HEK293 (cell line): ENCODE measurements at regions not wholly inside any gene's neighbourhood (a gene's known extent, or its start where the extent isn't known, plus 50 kb on each side); places are given as distances from the start of the nearest gene placed in this dataset.

Source experiments
- CTCF ChIA-PET: fragments of 350-600 bp; formaldehyde crosslinking; extraction: SDS; loops from one replicate; lab custom pipeline; 2021; ENCODE audit warnings: antibody characterized with exemption; lab: Yijun Ruan, JAX
- POLR2A ChIA-PET: fragments of 300-600 bp; formaldehyde crosslinking; extraction: SDS; loops from one replicate; lab custom pipeline; 2020; ENCODE audit warnings: antibody characterized with exemption, inconsistent platforms; lab: Yijun Ruan, JAX
- H3K27ac ChIP-seq: fragments of 200-500 bp; sonication (Bioruptor generic); 2 replicates; pipeline ENCODE4 v1.5.1; 2014; ENCODE audit warnings: low read depth, low read length, control low read depth, inconsistent platforms; ENCODE audit errors: extremely low read depth
- H3K36me3 ChIP-seq, 2 experiments: fragments of 200-500 bp in 1 of 2; sonication (Bioruptor generic) in 1 of 2; 1 replicate in 1 of 2; 2 replicates in 1 of 2; pipeline ENCODE4 v1.5.1; 2014 to 2017; ENCODE audit warnings: inconsistent platforms in 2 of 2, low read length in 2 of 2; ENCODE audit not compliant: control insufficient read depth in 2 of 2, insufficient read depth in 1 of 2
- H3K4me1 ChIP-seq: fragments of 200-500 bp; sonication (Bioruptor generic); 2 replicates; pipeline ENCODE4 v1.5.1; 2014; ENCODE audit warnings: mild to moderate bottlenecking, low read length, inconsistent platforms; ENCODE audit not compliant: control insufficient read depth, insufficient read depth
- H3K4me3 ChIP-seq: 2 replicates; pipeline ENCODE4 v1.5.1; 2011; ENCODE audit warnings: low read depth, mild to moderate bottlenecking, control low read depth, low read length, moderate library complexity
- H3K9me3 ChIP-seq: fragments of 200-500 bp; sonication (Bioruptor generic); 2 replicates; pipeline ENCODE4 v1.5.1; 2014; ENCODE audit warnings: low read depth, low read length, inconsistent platforms; ENCODE audit not compliant: control insufficient read depth, insufficient read depth
- HIC1 ChIP-seq: fragments of 450-650 bp; formaldehyde crosslinking; IDR thresholded peaks from 2 replicates; pipeline ENCODE4 v1.5.1; 2016; ENCODE audit warnings: missing biosample characterization, missing genetic modification characterization
- KLF8 ChIP-seq: fragments of 450-650 bp; formaldehyde crosslinking; IDR thresholded peaks from 2 replicates; pipeline ENCODE4 v1.5.1; 2016; ENCODE audit warnings: missing biosample characterization, missing genetic modification characterization
- KLF9 ChIP-seq: fragments of 450-650 bp; formaldehyde crosslinking; IDR thresholded peaks from 2 replicates; pipeline ENCODE4 v1.5.1; 2016; ENCODE audit warnings: missing biosample characterization, missing genetic modification characterization, low read depth
- SCRT1 ChIP-seq: fragments of 450-650 bp; formaldehyde crosslinking; IDR thresholded peaks from 2 replicates; pipeline ENCODE4 v1.5.1; 2016; ENCODE audit warnings: missing biosample characterization, missing genetic modification characterization, borderline replicate concordance
- SP2 ChIP-seq: fragments of 450-650 bp; formaldehyde crosslinking; IDR thresholded peaks from 2 replicates; pipeline ENCODE4 v1.5.1; 2016; ENCODE audit warnings: missing biosample characterization, missing genetic modification characterization
- ZBTB21 ChIP-seq: fragments of 450-650 bp; formaldehyde crosslinking; IDR thresholded peaks from 2 replicates; pipeline ENCODE4 v1.5.1; 2017; ENCODE audit warnings: missing biosample characterization, missing genetic modification characterization
- ZNF169 ChIP-seq: fragments of 450-650 bp; formaldehyde crosslinking; IDR thresholded peaks from 2 replicates; pipeline ENCODE4 v1.5.1; 2016; ENCODE audit warnings: missing biosample characterization, missing genetic modification characterization
- ZNF175 ChIP-seq: fragments of 450-650 bp; formaldehyde crosslinking; IDR thresholded peaks from 2 replicates; pipeline ENCODE4 v1.5.1; 2016; ENCODE audit warnings: missing biosample characterization, missing genetic modification characterization
- ZNF221 ChIP-seq: fragments of 450-650 bp; formaldehyde crosslinking; IDR thresholded peaks from 2 replicates; pipeline ENCODE4 v1.5.1; 2017; ENCODE audit warnings: missing biosample characterization, missing genetic modification characterization, borderline replicate concordance
- ZNF223 ChIP-seq: fragments of 450-650 bp; formaldehyde crosslinking; IDR thresholded peaks from 2 replicates; pipeline ENCODE4 v1.5.1; 2016; ENCODE audit warnings: missing biosample characterization, missing genetic modification characterization
- ZNF239 ChIP-seq: fragments of 450-650 bp; formaldehyde crosslinking; IDR thresholded peaks from 2 replicates; pipeline ENCODE4 v1.5.1; 2016; ENCODE audit warnings: missing biosample characterization, missing genetic modification characterization
- ZNF266 ChIP-seq: fragments of 450-650 bp; formaldehyde crosslinking; IDR thresholded peaks from 2 replicates; pipeline ENCODE4 v1.5.1; 2016; ENCODE audit warnings: missing biosample characterization, missing genetic modification characterization, low read depth
- ZNF366 ChIP-seq: fragments of 450-650 bp; formaldehyde crosslinking; conservative IDR thresholded peaks from 2 replicates; pipeline ENCODE4 v1.5.1; 2016; ENCODE audit warnings: missing biosample characterization, missing genetic modification characterization
- ZNF416 ChIP-seq: fragments of 450-650 bp; formaldehyde crosslinking; IDR thresholded peaks from 2 replicates; pipeline ENCODE4 v1.5.1; 2016; ENCODE audit warnings: missing biosample characterization, missing genetic modification characterization
- ZNF548 ChIP-seq: fragments of 450-650 bp; formaldehyde crosslinking; IDR thresholded peaks from 2 replicates; pipeline ENCODE4 v1.5.1; 2016; ENCODE audit warnings: missing biosample characterization, missing genetic modification characterization
- ZNF549 ChIP-seq: fragments of 450-650 bp; IDR thresholded peaks from 2 replicates; pipeline ENCODE4 v1.5.1; 2018; ENCODE audit warnings: missing biosample characterization, missing genetic modification characterization, mild to moderate bottlenecking, inconsistent platforms, moderate library complexity
- ZNF571 ChIP-seq: fragments of 450-650 bp; formaldehyde crosslinking; IDR thresholded peaks from 2 replicates; pipeline ENCODE4 v1.5.0; 2017; ENCODE audit warnings: missing biosample characterization, missing genetic modification characterization
- ZNF654 ChIP-seq: fragments of 450-650 bp; formaldehyde crosslinking; IDR thresholded peaks from 2 replicates; pipeline ENCODE4 v1.5.1; 2016; ENCODE audit warnings: low read depth, missing biosample characterization, missing genetic modification characterization
- ZNF677 ChIP-seq: fragments of 450-650 bp; IDR thresholded peaks from 2 replicates; pipeline ENCODE4 v1.5.0; 2018; ENCODE audit warnings: missing biosample characterization, mild to moderate bottlenecking, missing genetic modification characterization, moderate library complexity
- TF ChIP-seq, protein P1 (sequence below): sonication (generic); formaldehyde crosslinking; IDR thresholded peaks from 2 replicates; pipeline ENCODE4 v1.8.1; 2022; ENCODE audit warnings: mild to moderate bottlenecking, moderate library complexity, missing genetic modification reagents
- TF ChIP-seq, protein P2 (sequence below): fragments of 450-650 bp; IDR thresholded peaks from 2 replicates; pipeline ENCODE4 v1.5.1; 2018; ENCODE audit warnings: missing biosample characterization, mild to moderate bottlenecking, missing genetic modification characterization
- TF ChIP-seq, protein P3 (sequence below): fragments of 450-650 bp; formaldehyde crosslinking; IDR thresholded peaks from 2 replicates; pipeline ENCODE4 v1.5.1; 2016; ENCODE audit warnings: missing biosample characterization, missing genetic modification characterization, borderline replicate concordance
- TF ChIP-seq, protein P4 (sequence below): fragments of 450-650 bp; formaldehyde crosslinking; IDR thresholded peaks from 2 replicates; pipeline ENCODE4 v1.5.1; 2016; ENCODE audit warnings: missing biosample characterization, missing genetic modification characterization

DNA sequence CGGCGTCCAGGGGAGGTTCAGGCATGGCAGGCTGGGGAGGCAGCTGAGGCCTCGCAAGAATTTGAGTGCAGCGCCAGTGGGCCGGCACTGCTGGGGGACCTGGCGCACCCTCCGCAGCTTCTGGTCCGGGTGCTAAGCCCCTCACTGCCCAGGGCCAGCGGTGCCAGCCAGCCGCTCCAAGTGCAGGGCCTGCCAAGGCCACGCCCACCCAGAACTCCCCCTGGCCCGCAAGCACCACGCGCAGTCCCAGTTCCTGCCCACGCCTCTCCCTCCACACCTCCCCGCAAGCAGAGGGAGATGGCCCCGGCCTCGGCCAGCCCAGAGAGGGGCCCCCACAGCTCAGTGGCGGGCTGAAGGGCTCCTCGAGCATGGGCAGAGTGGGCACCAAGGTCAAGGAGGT lies 2017.3 kb downstream of the LRRC4C start:
- H3K4me3 ChIP-seq: no peak overlapping the region
- TF ChIP-seq, protein P1, sequence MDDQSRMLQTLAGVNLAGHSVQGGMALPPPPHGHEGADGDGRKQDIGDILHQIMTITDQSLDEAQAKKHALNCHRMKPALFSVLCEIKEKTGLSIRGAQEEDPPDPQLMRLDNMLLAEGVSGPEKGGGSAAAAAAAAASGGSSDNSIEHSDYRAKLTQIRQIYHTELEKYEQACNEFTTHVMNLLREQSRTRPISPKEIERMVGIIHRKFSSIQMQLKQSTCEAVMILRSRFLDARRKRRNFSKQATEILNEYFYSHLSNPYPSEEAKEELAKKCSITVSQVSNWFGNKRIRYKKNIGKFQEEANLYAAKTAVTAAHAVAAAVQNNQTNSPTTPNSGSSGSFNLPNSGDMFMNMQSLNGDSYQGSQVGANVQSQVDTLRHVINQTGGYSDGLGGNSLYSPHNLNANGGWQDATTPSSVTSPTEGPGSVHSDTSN (CRISPR knock-in tag): no peak
- TF ChIP-seq ZNF223 (tag by site-specific recombination) (no peak), ZNF175 (no peak), ZNF239 (tag by site-specific recombination) (no peak)
- no peaks in the 10 kb centered on the region for H3K9me3 ChIP-seq
- ChIA-PET POLR2A (no interaction called here), CTCF (no interaction called here)
- no peaks in the 10 kb centered on the region for H3K36me3 ChIP-seq
- H3K4me1 ChIP-seq: no peaks in the 10 kb centered on the region
- no peak overlapping the region for H3K27ac ChIP-seq

DNA sequence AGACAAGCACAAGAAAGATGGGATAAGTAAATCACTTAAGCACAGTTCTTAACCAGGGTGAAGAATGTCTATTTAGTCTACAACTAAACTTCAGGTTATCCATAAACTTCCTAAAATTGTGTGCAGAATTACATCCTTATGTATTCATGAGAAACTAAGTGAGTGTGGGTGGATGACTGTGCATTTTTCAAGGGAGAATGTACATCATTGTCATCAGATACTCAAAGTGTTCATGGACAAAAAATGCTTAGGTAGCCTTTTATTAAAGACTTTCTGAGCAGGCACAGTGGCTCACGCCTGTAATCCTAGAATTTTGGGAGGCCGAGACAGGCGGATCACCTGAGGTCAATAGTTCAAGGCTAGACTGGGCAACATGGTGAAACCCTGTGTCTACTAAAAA lies 2023.8 kb downstream of the LRRC4C start:
- Histone ChIP-seq H3K4me1 (no peaks in the 10 kb centered on the region), H3K4me3 (no peak overlapping the region), H3K36me3 (no peaks in the 10 kb centered on the region), H3K9me3 (no peaks in the 10 kb centered on the region), H3K27ac (no peak overlapping the region)
- ChIA-PET CTCF (no interaction called here), POLR2A (no interaction called here)
- TF ChIP-seq SP2: no peak
- TF ChIP-seq ZNF654 (tag by site-specific recombination): no peak

DNA sequence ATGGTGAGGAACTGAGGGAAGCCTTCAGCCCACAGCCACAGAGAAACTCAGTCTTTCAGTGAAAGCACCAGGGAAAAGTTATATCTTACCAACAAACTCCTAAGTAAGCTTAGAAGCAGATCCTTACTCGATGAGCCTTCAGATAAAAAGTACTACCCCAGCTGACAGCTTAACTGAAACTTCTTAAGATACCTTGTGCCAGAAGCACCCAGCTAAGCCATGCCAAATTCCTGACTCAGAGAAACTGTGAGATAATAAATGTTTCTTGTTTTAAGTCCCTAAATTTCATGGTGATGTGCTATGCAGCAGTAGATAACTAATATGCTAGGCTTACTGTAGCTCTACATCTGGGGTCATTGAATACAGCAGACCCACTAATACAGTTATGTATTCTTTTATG lies 2025.0 kb downstream of the LRRC4C start:
- no peaks in the 10 kb centered on the region for H3K9me3 ChIP-seq
- H3K4me1 ChIP-seq: no peaks in the 10 kb centered on the region
- no peaks in the 10 kb centered on the region for H3K36me3 ChIP-seq
- H3K4me3 ChIP-seq: no peak overlapping the region
- no peak overlapping the region for H3K27ac ChIP-seq
- TF ChIP-seq KLF8 (tag by site-specific recombination) (no peak), ZNF677 (tag by site-specific recombination) (no peak), ZNF169 (tag by site-specific recombination) (no peak), ZNF221 (tag by site-specific recombination) (no peak), ZBTB21 (tag by site-specific recombination) (no peak), ZNF416 (tag by site-specific recombination) (no peak), KLF9 (tag by site-specific recombination) (no peak), ZNF571 (no peak), ZNF548 (tag by site-specific recombination) (no peak), ZNF366 (tag by site-specific recombination) (no peak), HIC1 (tag by site-specific recombination) (no peak), ZNF549 (tag by site-specific recombination) (no peak), ZNF266 (tag by site-specific recombination) (no peak), SCRT1 (tag by site-specific recombination) (no peak)
- TF ChIP-seq, protein P2, sequence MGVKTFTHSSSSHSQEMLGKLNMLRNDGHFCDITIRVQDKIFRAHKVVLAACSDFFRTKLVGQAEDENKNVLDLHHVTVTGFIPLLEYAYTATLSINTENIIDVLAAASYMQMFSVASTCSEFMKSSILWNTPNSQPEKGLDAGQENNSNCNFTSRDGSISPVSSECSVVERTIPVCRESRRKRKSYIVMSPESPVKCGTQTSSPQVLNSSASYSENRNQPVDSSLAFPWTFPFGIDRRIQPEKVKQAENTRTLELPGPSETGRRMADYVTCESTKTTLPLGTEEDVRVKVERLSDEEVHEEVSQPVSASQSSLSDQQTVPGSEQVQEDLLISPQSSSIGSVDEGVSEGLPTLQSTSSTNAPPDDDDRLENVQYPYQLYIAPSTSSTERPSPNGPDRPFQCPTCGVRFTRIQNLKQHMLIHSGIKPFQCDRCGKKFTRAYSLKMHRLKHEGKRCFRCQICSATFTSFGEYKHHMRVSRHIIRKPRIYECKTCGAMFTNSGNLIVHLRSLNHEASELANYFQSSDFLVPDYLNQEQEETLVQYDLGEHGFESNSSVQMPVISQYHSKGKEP: no peak
- TF ChIP-seq, protein P3, sequence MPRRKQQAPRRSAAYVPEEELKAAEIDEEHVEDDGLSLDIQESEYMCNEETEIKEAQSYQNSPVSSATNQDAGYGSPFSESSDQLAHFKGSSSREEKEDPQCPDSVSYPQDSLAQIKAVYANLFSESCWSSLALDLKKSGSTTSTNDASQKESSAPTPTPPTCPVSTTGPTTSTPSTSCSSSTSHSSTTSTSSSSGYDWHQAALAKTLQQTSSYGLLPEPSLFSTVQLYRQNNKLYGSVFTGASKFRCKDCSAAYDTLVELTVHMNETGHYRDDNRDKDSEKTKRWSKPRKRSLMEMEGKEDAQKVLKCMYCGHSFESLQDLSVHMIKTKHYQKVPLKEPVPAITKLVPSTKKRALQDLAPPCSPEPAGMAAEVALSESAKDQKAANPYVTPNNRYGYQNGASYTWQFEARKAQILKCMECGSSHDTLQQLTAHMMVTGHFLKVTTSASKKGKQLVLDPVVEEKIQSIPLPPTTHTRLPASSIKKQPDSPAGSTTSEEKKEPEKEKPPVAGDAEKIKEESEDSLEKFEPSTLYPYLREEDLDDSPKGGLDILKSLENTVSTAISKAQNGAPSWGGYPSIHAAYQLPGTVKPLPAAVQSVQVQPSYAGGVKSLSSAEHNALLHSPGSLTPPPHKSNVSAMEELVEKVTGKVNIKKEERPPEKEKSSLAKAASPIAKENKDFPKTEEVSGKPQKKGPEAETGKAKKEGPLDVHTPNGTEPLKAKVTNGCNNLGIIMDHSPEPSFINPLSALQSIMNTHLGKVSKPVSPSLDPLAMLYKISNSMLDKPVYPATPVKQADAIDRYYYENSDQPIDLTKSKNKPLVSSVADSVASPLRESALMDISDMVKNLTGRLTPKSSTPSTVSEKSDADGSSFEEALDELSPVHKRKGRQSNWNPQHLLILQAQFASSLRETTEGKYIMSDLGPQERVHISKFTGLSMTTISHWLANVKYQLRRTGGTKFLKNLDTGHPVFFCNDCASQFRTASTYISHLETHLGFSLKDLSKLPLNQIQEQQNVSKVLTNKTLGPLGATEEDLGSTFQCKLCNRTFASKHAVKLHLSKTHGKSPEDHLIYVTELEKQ (tag by site-specific recombination): no peak
- TF ChIP-seq, protein P4, sequence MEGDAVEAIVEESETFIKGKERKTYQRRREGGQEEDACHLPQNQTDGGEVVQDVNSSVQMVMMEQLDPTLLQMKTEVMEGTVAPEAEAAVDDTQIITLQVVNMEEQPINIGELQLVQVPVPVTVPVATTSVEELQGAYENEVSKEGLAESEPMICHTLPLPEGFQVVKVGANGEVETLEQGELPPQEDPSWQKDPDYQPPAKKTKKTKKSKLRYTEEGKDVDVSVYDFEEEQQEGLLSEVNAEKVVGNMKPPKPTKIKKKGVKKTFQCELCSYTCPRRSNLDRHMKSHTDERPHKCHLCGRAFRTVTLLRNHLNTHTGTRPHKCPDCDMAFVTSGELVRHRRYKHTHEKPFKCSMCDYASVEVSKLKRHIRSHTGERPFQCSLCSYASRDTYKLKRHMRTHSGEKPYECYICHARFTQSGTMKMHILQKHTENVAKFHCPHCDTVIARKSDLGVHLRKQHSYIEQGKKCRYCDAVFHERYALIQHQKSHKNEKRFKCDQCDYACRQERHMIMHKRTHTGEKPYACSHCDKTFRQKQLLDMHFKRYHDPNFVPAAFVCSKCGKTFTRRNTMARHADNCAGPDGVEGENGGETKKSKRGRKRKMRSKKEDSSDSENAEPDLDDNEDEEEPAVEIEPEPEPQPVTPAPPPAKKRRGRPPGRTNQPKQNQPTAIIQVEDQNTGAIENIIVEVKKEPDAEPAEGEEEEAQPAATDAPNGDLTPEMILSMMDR (tag by site-specific recombination): no peak
- ChIA-PET CTCF (no interaction called here), POLR2A (no interaction called here)
